Fibroblast of lung (primary cell): ENCODE measurements at regions not wholly inside any gene's neighbourhood (a gene's known extent, or its start where the extent isn't known, plus 50 kb on each side); places are given as distances from the start of the nearest gene placed in this dataset.

Source experiments
- DNase-seq, 2 donors: peaks; one replicate each; pipeline versions ENCODE4 v3.0.0 to v3.0.0-alpha.2; 2010; ENCODE audit warnings: low read depth in 2 of 2
- H2AFZ ChIP-seq: 2 replicates; pipeline ENCODE4 v1.5.1; 2012; ENCODE audit warnings: low read length, control low read depth, inconsistent platforms
- H3K27ac ChIP-seq: 2 replicates; pipeline ENCODE4 v1.5.1; 2011; ENCODE audit warnings: low read length, control low read depth; ENCODE audit not compliant: insufficient read depth
- H3K27me3 ChIP-seq: 2 replicates; pipeline ENCODE4 v1.5.1; 2011; ENCODE audit warnings: mild to moderate bottlenecking, low read length; ENCODE audit not compliant: control insufficient read depth, insufficient read depth
- H3K36me3 ChIP-seq: 2 replicates; pipeline ENCODE4 v1.5.1; 2011; ENCODE audit warnings: low read length; ENCODE audit not compliant: control insufficient read depth, insufficient read depth
- H3K4me1 ChIP-seq: 2 replicates; pipeline ENCODE4 v1.5.1; 2011; ENCODE audit warnings: low read length; ENCODE audit not compliant: control insufficient read depth, insufficient read depth; ENCODE audit errors: extremely low read depth
- H3K4me2 ChIP-seq: 2 replicates; pipeline ENCODE4 v1.5.1; 2011; ENCODE audit warnings: low read length, control low read depth; ENCODE audit not compliant: insufficient read depth; ENCODE audit errors: extremely low read depth
- H3K4me3 ChIP-seq, 4 experiments: fragments of 200-600 bp in 1 of 4; sonication (generic) in 1 of 4; replicated peaks in 1 of 4; 2 replicates each; pipeline ENCODE4 v1.5.1; 2011 to 2016; ENCODE audit warnings: low read length in 4 of 4, low read depth in 3 of 4, mild to moderate bottlenecking in 3 of 4, control low read depth in 2 of 4, inconsistent platforms in 1 of 4, mixed read lengths in 1 of 4; ENCODE audit not compliant: insufficient read depth in 1 of 4; ENCODE audit errors: control extremely low read depth in 1 of 4
- H3K79me2 ChIP-seq: 2 replicates; pipeline ENCODE4 v1.5.1; 2012; ENCODE audit warnings: mild to moderate bottlenecking, low read length, inconsistent platforms; ENCODE audit not compliant: control insufficient read depth, insufficient read depth
- H3K9ac ChIP-seq: 2 replicates; pipeline ENCODE4 v1.5.1; 2011; ENCODE audit warnings: mild to moderate bottlenecking, low read length, control low read depth; ENCODE audit not compliant: insufficient read depth
- H3K9me3 ChIP-seq: 2 replicates; pipeline ENCODE4 v1.5.1; 2012; ENCODE audit warnings: low read depth, low read length; ENCODE audit not compliant: control insufficient read depth, insufficient read depth
- H4K20me1 ChIP-seq: 2 replicates; pipeline ENCODE4 v1.5.1; 2011; ENCODE audit warnings: low read length; ENCODE audit not compliant: control insufficient read depth, insufficient read depth; ENCODE audit errors: extremely low read depth
- EZH2 ChIP-seq: IDR thresholded peaks from 2 replicates; pipeline ENCODE4 v1.5.1; 2012; ENCODE audit warnings: low read length, control low read depth, mild to moderate bottlenecking; ENCODE audit errors: missing control alignments
- TF ChIP-seq, protein P1 (sequence below), 2 donors: IDR thresholded peaks in 1 of 2; conservative IDR thresholded peaks in 1 of 2; 1 replicate in 1 of 2; 2 replicates in 1 of 2; pipeline ENCODE4 v1.5.1; 2011 to 2012; ENCODE audit warnings: low read length in 2 of 2, control low read depth in 1 of 2, inconsistent platforms in 1 of 2, low read depth in 1 of 2, mild to moderate bottlenecking in 1 of 2

DNA sequence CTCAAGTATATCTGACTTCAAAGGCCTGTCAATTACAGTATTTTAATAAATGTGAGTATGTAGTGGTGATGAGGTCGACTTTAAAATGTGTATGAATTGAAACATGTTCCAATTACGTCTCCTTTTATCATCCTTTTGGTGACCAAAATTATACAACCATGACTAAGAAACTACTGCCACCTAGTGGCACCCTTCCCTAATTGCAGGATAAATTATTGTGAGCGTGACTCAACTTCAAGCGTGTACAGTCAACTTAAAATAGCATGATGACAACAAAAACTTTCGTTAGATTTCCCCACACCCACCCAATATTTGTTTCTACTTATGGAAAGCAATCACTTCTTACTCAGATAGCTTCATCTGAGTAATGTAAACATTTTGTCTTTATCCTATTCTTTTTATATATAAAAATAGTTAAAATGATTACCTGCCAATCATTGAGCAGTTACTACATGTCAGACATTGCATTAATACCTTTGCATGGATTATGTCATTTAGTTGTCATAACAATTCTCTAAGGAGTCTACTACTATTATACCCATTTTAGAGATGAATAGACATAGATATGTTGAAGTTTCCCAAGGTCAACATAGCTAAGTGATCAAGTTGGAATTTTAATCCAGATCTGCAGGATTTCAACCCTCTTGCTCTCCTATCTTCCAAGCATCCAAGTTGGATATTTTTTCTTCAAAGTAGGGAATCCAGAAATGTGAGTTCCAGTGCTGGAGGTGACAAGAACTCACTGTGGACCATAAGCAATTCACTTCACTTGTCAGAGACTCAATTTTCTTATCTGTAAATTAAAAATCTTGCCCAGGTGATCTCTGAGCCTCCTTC, 106.0 kb downstream of the MEX3B start:
- Histone ChIP-seq H3K9me3 (no peaks in the 10 kb centered on the region), H3K4me2 (no peak overlapping the region), H3K4me3 (no peak overlapping the region), H2AFZ (no peak overlapping the region), H3K27ac (no peak overlapping the region), H3K9ac (no peak overlapping the region), H4K20me1 (no peaks in the 10 kb centered on the region), H3K36me3 (no peaks in the 10 kb centered on the region), H3K79me2 (no peaks in the 10 kb centered on the region), H3K4me1 (no peaks in the 10 kb centered on the region), H3K27me3 (no peaks in the 10 kb centered on the region)
- TF ChIP-seq, protein P1, sequence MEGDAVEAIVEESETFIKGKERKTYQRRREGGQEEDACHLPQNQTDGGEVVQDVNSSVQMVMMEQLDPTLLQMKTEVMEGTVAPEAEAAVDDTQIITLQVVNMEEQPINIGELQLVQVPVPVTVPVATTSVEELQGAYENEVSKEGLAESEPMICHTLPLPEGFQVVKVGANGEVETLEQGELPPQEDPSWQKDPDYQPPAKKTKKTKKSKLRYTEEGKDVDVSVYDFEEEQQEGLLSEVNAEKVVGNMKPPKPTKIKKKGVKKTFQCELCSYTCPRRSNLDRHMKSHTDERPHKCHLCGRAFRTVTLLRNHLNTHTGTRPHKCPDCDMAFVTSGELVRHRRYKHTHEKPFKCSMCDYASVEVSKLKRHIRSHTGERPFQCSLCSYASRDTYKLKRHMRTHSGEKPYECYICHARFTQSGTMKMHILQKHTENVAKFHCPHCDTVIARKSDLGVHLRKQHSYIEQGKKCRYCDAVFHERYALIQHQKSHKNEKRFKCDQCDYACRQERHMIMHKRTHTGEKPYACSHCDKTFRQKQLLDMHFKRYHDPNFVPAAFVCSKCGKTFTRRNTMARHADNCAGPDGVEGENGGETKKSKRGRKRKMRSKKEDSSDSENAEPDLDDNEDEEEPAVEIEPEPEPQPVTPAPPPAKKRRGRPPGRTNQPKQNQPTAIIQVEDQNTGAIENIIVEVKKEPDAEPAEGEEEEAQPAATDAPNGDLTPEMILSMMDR (conservative IDR thresholded peaks at IDR 0.05 in 1 of 2, IDR thresholded peaks at IDR 0.05 in 1 of 2; ENCODE audit: low read depth in 1 of 2, low read length in 2 of 2), result peak; percentile 57 to 72
- TF ChIP-seq EZH2, result no peak
- peak; percentile 43 to 80 for DNase-seq

DNA sequence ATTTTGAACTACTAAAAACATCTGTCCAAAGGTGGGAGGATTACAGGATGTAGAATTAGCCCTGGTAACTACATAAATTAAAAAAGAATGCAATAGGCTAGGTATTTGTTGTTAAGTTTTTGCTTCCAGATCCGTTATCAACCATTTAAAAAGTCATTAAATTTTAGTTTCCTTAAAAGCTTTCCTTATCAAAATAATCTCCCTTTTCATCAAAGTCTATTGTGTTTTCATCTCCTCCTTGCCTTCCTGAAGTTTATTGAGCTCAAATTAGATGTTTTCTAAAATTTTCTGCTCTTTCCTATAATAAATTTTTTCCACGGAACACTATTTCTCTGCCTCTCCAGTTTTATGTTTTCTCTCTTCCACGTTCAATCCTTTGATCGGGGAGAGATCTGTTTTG, 108.6 kb downstream of the MEX3B start:
- Histone ChIP-seq H2AFZ (no peak overlapping the region), H4K20me1 (no peaks in the 10 kb centered on the region), H3K36me3 (no peaks in the 10 kb centered on the region), H3K4me2 (no peak overlapping the region), H3K9me3 (no peaks in the 10 kb centered on the region), H3K27ac (no peak overlapping the region), H3K27me3 (no peaks in the 10 kb centered on the region), H3K4me1 (no peaks in the 10 kb centered on the region), H3K4me3 (no peak overlapping the region), H3K79me2 (no peaks in the 10 kb centered on the region), H3K9ac (no peak overlapping the region)
- TF ChIP-seq, protein P1 (conservative IDR thresholded peaks at IDR 0.05 in 1 of 2, IDR thresholded peaks at IDR 0.05 in 1 of 2; ENCODE audit: low read depth in 1 of 2, low read length in 2 of 2), result no peak
- TF ChIP-seq EZH2, result no peak
- no peak for DNase-seq

DNA sequence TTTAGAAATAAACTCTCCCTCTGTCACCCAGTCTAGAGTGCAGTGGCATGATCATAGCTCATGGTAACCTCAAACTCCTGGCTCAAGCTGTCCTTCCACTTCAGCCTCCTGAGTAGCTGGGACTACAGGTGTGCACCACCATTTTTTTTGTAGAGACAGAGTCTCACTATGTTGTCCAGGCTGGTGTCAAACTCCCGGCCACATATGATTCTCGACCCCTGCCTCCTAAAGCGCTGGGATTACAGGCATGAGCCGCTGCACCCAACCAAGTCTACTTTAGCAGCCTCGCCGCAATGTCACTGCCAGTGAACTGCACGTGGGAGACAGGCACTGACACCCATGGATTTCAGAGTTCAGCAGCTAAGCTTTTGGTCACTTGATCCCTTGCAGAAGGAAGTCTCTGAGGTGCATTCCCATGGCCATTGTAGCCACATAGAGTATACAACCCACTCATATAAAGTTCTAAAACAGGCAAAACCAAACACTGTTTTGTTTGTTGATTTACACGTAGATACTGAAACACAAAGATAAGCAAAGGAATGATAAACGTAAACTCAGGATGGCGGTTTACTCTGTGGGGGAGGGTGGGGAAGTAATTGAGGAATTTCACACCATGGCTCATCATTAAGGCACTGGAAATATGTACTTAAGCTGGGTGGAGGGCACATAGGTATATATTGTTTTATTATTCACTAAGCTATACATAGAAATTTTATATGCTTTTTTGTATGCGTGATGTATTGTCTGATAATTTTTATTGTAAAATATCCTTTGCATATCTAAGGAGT, 115.0 kb downstream of the MEX3B start:
- H3K4me1 ChIP-seq, result no peaks in the 10 kb centered on the region
- no peak for DNase-seq

More for the DNA sequence above, 115.0 kb downstream of the MEX3B start:
- Histone ChIP-seq H2AFZ (no peak overlapping the region), H3K27me3 (no peaks in the 10 kb centered on the region), H3K79me2 (no peaks in the 10 kb centered on the region), H4K20me1 (no peaks in the 10 kb centered on the region), H3K27ac (no peak overlapping the region), H3K9ac (no peak overlapping the region), H3K4me3 (no peak overlapping the region), H3K9me3 (no peaks in the 10 kb centered on the region), H3K36me3 (no peaks in the 10 kb centered on the region), H3K4me2 (no peak overlapping the region)
- TF ChIP-seq EZH2, result no peak
- TF ChIP-seq, protein P1 (conservative IDR thresholded peaks at IDR 0.05 in 1 of 2, IDR thresholded peaks at IDR 0.05 in 1 of 2; ENCODE audit: low read depth in 1 of 2, low read length in 2 of 2), result no peak
